ENCODE measurements at regions not wholly inside any gene's neighbourhood (a gene's known extent, or its start where the extent isn't known, plus 50 kb on each side); places are given as distances from the start of the nearest gene placed in this dataset.

GRCh38 chr5:2253040-2253975 lies 370.6 kb upstream of the IRX4 start:
- DNase-seq (ENCODE audit: low spot score) = peak; percentile 1

GRCh38 chr5:2251751-2252150 lies 369.0 kb upstream of the IRX4 start:
- FAIRE-seq (no peak), DNase-seq (ENCODE audit: low spot score) (peak; percentile 1)

More at GRCh38 chr5:2253040-2253975, 370.6 kb upstream of the IRX4 start:
- FAIRE-seq = no peak

GRCh38 chr5:2251298-2251697 lies 368.6 kb upstream of the IRX4 start:
- DNase-seq (ENCODE audit: low spot score) = no peak

GRCh38 chr5:2250365-2250950 lies 367.7 kb upstream of the IRX4 start:
- DNase-seq (ENCODE audit: low spot score) (no peak), FAIRE-seq (no peak)

More at GRCh38 chr5:2251298-2251697, 368.6 kb upstream of the IRX4 start:
- FAIRE-seq = no peak

GRCh38 chr5:2249442-2249841 lies 366.7 kb upstream of the IRX4 start:
- DNase-seq (ENCODE audit: low spot score) (no peak), FAIRE-seq (no peak)

GRCh38 chr5:2249026-2249425 lies 366.3 kb upstream of the IRX4 start:
- FAIRE-seq = no peak

GRCh38 chr5:2242539-2242938 lies 359.8 kb upstream of the IRX4 start:
- DNase-seq (ENCODE audit: low spot score) (no peak), FAIRE-seq (no peak)

More at GRCh38 chr5:2249026-2249425, 366.3 kb upstream of the IRX4 start:
- no peak for DNase-seq (ENCODE audit: low spot score)

- DNase-seq (ENCODE audit: low spot score) (no peak), FAIRE-seq (no peak)
These were observed 359.1 kb upstream of the IRX4 start for GRCh38 chr5:2241842-2242241.

GRCh38 chr5:2240118-2240904 lies 357.6 kb upstream of the IRX4 start:
- no peak for DNase-seq (ENCODE audit: low spot score)
- FAIRE-seq = no peak

- DNase-seq (ENCODE audit: low spot score) (no peak), FAIRE-seq (peak; percentile 20)
These were observed 356.6 kb upstream of the IRX4 start for GRCh38 chr5:2239201-2239910.

GRCh38 chr5:2238732-2239131 lies 356.0 kb upstream of the IRX4 start:
- FAIRE-seq (no peak), DNase-seq (ENCODE audit: low spot score) (no peak)

- FAIRE-seq (no peak), DNase-seq (ENCODE audit: low spot score) (no peak)
These were observed 344.7 kb upstream of the IRX4 start for GRCh38 chr5:2227433-2227832.

GRCh38 chr5:2224689-2225088 lies 342.0 kb upstream of the IRX4 start:
- no peak for FAIRE-seq
- DNase-seq (ENCODE audit: low spot score) = no peak

- no peak for FAIRE-seq
These were observed 340.6 kb upstream of the IRX4 start for GRCh38 chr5:2223303-2223702.

GRCh38 chr5:2222246-2222992 lies 339.7 kb upstream of the IRX4 start:
- DNase-seq (ENCODE audit: low spot score) (no peak), FAIRE-seq (no peak)

More at GRCh38 chr5:2223303-2223702, 340.6 kb upstream of the IRX4 start:
- DNase-seq (ENCODE audit: low spot score) = no peak

- DNase-seq (ENCODE audit: low spot score) = no peak
These were observed 338.7 kb upstream of the IRX4 start for GRCh38 chr5:2221450-2221849.

GRCh38 chr5:2220741-2221140 lies 338.0 kb upstream of the IRX4 start:
- no peak for DNase-seq (ENCODE audit: low spot score)
- no peak for FAIRE-seq

More at GRCh38 chr5:2221450-2221849, 338.7 kb upstream of the IRX4 start:
- no peak for FAIRE-seq

- DNase-seq (ENCODE audit: low spot score) (no peak), FAIRE-seq (peak; percentile 97)
These were observed 336.5 kb upstream of the IRX4 start for GRCh38 chr5:2219149-2219776.

GRCh38 chr5:2217219-2217618 lies 334.5 kb upstream of the IRX4 start:
- no peak for FAIRE-seq

More at GRCh38 chr5:2217219-2217618, 334.5 kb upstream of the IRX4 start:
- no peak for DNase-seq (ENCODE audit: low spot score)
